Skeletal muscle cell (primary cell): ENCODE measurements at regions not wholly inside any gene's neighbourhood (a gene's known extent, or its start where the extent isn't known, plus 50 kb on each side); places are given as distances from the start of the nearest gene placed in this dataset.
"Not testable (repeated sequence)": the region's sequence is repeated elsewhere in the genome, so short reads cannot be mapped to it uniquely, and the experiment has no call there.

Experiments used
- DNase-seq: peaks from one replicate; pipeline ENCODE4 v3.0.0-alpha.2; 2010; ENCODE audit warnings: low read depth
- H3K4me3 ChIP-seq: 2 replicates; pipeline ENCODE4 v1.5.1; 2011; ENCODE audit warnings: low read depth, mild to moderate bottlenecking, control low read depth, low read length, moderate library complexity

DNA sequence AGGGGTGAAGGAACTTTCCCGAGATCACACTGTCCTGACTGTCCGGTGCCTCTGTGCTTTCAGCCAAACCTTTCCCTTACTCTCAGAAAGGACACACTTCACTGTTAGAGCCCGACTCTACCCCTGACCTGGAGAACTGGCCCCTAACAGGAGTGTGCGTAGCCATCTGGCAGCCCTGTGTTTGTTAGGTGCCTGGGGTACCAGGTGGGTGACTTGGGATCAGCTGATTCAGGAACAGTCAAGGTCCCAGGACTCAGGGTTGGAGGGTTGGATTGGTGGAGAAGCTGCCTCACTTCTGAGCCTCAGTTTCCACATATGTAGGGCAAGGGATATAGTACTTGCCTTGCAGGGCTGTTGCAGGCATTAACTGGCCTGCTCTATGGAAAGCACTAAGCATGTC lies 98.3 kb upstream of the SLC6A11 start:
- H3K4me3 ChIP-seq: no peak overlapping the region
- DNase-seq: no peak

DNA sequence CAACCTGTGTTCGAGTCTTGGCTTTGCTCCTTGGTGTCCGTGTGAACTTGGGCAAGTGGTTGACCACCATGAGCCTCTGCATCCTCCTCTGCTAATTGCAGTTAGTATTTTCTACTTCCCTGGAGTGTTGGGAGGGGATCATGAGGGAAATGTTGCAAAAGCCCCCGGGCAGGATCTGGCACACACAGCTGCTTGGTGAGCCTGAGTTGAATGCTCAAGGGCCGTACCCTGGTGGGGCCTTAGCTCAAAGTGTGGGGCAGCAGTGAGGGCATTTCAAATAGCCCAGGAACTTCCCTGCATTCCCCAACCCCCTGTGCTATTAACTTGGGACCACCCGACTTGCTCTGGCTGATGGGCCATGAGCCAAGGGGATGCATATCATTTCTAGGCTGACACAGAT lies 94.9 kb upstream of the SLC6A11 start:
- no peak for DNase-seq
- H3K4me3 ChIP-seq: no peak overlapping the region

DNA sequence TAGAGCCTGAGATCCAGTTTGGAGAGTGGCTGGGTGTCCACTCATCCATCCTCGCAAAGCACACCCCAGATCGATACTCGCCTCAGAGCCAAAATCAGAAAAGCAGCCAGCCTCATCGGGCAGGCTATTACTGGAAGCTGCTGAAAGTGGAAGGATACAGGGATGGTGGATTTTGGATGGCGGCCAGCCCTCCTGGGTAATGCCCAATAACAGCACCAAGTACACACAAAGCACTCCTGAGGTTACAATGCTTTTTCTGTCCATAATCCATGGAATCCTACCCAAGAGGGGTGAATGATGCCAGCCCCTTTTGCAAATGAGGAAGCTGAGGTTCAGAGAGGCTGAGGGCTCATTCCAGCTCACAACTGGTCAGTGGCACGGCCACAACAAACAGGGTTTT lies 93.1 kb upstream of the SLC6A11 start:
- no peak for DNase-seq

GRCh38 chr3:10723991-10724390 lies 92.0 kb upstream of the SLC6A11 start:
- no peak overlapping the region for H3K4me3 ChIP-seq
- DNase-seq: no peak

More for the DNA sequence above, 93.1 kb upstream of the SLC6A11 start:
- H3K4me3 ChIP-seq: no peak overlapping the region

GRCh38 chr3:10725067-10725466 lies 91.0 kb upstream of the SLC6A11 start:
- no peak overlapping the region for H3K4me3 ChIP-seq
- no peak for DNase-seq

- DNase-seq: no peak
- H3K4me3 ChIP-seq: no peak overlapping the region
These were observed 90.2 kb upstream of the SLC6A11 start for GRCh38 chr3:10725846-10726245.

GRCh38 chr3:10726787-10727186 lies 89.2 kb upstream of the SLC6A11 start:
- no peak overlapping the region for H3K4me3 ChIP-seq
- no peak for DNase-seq

- no peak for DNase-seq
- no peak overlapping the region for H3K4me3 ChIP-seq
These were observed 86.6 kb upstream of the SLC6A11 start for GRCh38 chr3:10729439-10729838.

DNA sequence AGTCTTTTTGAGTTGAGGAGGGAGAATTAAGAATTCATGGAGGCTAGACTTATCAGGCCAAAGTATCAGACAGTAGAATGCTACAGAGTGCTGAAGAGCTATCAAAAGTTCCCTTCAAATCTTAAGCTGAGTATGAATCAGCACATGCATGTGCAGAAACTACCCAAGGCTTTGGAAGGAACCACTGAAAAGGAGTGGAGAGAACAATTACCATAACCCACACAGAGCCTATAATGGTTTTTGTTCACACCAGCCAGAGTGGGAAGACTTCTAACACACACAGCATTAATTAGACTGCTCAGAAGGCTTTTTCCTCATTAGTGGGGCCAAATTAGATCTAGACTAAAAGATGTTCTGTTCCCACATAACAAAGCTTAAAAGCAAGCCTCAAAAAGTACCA lies 83.7 kb upstream of the SLC6A11 start:
- no peak overlapping the region for H3K4me3 ChIP-seq
- no peak for DNase-seq

- DNase-seq: no peak
- H3K4me3 ChIP-seq: no peak overlapping the region
These were observed 82.7 kb upstream of the SLC6A11 start for GRCh38 chr3:10733297-10733696.

- not testable (repeated sequence) for H3K4me3 ChIP-seq, DNase-seq
These were observed 79.6 kb upstream of the SLC6A11 start for GRCh38 chr3:10736444-10736843.

- DNase-seq: no peak
- H3K4me3 ChIP-seq: no peak overlapping the region
These were observed 78.2 kb upstream of the SLC6A11 start for GRCh38 chr3:10737785-10738184.

- no peak overlapping the region for H3K4me3 ChIP-seq
These were observed 77.2 kb upstream of the SLC6A11 start for GRCh38 chr3:10738688-10739372.

DNA sequence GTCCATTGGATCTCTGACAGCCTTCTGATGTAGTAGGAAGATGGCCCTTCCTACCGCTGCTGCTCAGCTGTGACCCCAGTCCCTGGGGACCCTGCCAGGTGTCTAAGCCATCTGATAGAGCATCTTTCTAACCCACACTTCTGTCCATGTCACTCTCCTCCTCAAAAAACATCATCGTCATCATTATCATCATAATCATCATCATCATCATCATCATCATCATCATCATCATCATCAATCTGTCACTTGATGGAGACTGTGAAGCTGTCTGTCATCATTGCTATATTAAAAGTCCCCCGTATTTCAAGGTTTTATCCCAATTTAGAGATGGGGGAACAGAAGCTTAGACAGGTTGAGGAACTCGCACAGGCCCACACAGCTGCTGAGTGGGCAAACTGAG lies 75.1 kb upstream of the SLC6A11 start:
- DNase-seq: no peak

More at GRCh38 chr3:10738688-10739372, 77.2 kb upstream of the SLC6A11 start:
- DNase-seq: peak; percentile 12

DNA sequence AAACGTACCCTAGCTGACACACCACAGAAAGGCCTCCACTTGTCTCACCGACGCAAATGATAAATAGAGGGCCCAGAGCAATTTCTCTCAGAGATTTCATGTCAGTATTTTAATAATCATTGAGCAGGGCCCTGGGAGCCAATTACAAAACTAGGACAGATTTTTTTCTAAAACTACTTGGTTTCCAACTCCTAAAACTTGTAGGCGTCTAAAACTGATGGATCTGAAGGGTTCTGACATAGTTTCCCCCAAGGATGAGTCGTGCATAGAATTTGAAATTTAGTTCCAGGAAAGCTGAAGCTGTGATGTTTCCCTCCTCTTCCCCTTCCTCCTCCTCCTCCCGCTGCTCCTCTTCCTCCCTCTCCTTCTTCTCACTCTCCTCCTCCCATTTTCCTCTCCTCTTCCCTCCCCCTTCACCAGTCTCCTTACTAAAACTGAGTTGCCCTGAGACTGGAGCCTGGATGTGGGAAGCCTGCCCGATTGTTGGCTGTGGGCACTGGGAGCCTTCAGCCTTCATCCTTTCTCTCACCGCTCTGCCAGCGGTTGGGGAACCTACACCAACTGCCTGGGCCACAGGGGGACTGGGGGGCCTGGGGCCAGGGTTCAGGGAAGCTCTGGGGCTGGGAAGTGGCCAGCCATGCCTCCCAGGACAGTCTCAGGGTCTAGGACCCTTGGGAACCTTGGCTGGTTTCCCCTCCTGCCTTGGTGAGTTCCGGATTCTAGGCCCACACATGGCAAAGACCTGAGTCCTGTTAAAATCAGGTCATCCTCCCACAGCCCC lies 73.9 kb upstream of the SLC6A11 start:
- no peak overlapping the region for H3K4me3 ChIP-seq
- no peak for DNase-seq

More for the DNA sequence above, 75.1 kb upstream of the SLC6A11 start:
- no peak overlapping the region for H3K4me3 ChIP-seq

- H3K4me3 ChIP-seq: no peak overlapping the region
- DNase-seq: no peak
These were observed 72.5 kb upstream of the SLC6A11 start for GRCh38 chr3:10743366-10744097.

- no peak overlapping the region for H3K4me3 ChIP-seq
- DNase-seq: no peak
These were observed 71.9 kb upstream of the SLC6A11 start for GRCh38 chr3:10744098-10744465.

- H3K4me3 ChIP-seq: no peak overlapping the region
- DNase-seq: no peak
These were observed 70.6 kb upstream of the SLC6A11 start for GRCh38 chr3:10745392-10745791.

- no peak for DNase-seq
- no peak overlapping the region for H3K4me3 ChIP-seq
These were observed 70.0 kb upstream of the SLC6A11 start for GRCh38 chr3:10746001-10746400.

DNA sequence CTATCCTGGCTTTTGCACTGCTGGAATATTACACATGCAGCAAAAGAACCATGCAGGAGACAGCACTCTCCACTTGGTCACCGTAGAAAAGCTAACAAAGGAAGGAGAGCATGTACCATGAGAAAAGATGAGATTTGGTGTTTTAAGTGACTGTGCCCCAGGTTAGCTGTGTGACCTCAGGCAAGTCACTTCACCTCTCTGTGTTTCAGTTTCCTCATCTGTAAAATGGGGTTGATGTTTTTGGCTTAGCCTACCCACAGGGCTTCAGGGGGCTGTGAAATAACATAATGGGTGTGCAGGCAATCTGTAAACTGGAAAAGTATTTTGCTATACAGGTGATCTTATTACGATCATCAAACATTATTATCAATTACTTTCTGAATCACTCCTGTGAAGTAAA lies 69.3 kb upstream of the SLC6A11 start:
- no peak overlapping the region for H3K4me3 ChIP-seq
- DNase-seq: no peak
